NCI-H82 (cell line): ENCODE measurements at regions not wholly inside any gene's neighbourhood (a gene's known extent, or its start where the extent isn't known, plus 50 kb on each side); places are given as distances from the start of the nearest gene placed in this dataset.

Experiments
- DNase-seq: peaks from one replicate; lab custom pipeline; 2025; lab: John Stamatoyannopoulos, UW

DNA sequence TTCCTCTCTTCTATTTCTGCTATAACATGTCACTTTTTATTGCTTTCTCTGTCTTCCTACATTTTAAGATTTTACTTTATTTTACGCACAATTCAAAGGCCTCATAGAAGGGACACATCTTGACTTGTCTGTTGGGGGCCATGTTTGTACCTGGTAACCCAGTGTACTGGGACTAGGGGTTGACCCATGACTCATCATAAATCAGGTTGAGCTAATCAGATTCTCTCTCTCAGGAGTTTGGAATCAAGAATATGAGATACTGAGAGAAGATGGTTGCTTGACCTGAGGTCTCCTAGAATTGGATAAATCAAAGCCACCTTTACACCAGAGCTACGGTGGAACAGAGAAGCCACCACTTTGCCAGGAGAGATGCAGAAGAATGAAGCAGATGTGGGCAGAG, 153.0 kb downstream of the UXS1 start:
- DNase-seq, result no peak

DNA sequence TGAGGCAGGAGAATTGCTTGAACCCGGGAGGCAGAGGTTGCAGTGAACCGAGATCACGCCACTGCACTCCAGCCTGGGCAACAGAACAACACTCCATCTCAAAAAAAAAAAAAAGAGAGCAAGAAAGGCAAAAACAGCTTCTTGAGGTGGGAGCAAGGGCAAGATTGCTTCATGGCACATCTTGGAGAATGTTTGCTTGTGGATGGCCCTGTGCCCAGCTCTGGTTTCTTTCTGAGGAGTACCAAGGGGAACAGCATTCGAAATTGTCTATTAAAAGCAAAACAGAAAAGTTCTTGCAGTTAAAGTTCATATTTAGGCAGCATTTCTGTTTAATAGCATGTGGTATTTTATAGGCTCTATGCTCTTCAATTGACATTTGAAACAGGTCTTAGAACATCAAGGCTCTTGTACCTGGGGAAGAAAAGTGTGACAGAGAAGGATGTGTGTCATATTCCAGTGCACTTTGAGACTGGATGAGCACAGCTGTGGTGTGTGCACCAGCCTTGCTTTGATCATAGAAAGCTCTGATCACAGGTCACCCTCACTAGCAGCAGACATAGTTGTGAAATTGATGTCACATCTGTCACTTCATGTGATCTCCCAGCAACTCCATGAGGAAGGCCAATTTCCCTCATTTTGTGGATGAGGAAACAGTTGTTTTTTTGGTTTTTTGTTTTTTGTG, 154.3 kb downstream of the UXS1 start:
- DNase-seq, result no peak

DNA sequence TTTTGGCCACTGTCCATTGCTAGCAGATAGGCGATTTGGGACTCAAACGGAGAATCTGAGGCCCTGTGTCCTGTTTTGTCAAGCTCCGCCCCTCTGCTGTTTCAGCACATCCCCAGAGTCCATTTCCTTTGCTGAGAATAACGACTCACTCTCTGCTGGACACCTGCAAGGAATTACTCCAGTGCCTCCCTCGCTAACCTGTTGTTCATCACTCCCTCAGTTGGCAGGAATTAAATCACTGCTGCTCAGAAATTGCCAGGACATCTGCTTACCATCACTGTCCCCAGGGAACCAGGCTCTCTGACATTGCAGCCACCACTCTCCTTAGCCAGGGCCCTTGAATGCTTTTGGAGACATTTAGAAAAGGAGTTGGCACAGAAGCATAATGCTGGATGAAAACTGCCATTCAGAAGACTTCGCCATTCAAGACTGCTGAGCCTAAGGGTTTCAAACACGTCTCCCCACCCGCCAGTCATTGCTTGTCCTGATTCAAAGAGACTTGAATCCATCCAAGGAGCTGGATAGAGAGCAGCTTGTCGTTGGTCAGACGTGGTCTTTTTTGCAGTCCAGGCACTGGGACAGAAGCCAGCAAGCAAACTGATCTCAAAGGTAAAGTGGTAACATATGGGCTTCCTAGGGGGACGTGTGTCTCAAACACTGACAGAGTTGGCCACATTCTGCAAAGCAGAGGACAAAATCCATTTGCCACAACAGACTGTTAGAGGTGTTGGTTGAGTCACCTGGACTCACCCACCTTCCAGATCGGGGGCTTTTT, 155.3 kb downstream of the UXS1 start:
- peak; percentile 56 for DNase-seq

DNA sequence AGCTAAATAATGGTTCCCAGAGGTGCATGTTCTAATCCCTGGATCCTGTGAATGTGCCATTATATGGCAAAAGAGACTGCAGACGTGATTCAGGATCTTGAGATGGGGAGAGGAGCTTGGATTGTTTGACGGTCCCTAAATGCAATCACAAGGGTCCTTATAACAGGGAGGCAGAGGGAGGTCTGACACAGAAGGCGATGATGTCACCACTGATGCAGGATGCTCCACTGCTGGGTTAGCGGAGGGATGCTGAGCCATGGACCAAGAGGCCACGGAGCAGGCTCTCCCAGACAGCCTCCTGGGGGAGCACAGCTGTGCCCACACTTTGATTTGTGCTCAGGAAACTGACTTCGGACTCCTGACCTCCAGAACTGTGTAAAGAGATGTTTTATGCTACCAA, 156.2 kb downstream of the UXS1 start:
- no peak for DNase-seq

DNA sequence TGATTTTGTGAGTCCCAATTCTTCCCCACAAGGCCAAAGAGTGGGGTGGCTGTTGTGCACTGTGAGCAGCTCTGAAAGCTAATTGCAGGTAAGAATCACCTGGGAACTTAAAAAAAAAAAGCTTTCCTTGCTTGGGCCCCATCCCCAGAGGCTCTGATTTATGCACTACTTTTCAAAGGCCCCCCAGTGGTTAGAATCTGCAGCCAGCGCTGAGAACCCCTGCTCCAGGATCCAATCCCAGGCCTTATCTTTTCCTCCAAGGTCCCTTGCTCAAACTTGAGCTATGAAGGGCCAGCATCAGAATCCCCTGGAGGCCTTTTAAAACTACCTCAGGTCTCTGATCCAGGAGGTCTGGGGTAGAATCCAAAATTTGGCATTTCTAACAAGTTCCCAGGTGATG, 156.8 kb downstream of the UXS1 start:
- no peak for DNase-seq

DNA sequence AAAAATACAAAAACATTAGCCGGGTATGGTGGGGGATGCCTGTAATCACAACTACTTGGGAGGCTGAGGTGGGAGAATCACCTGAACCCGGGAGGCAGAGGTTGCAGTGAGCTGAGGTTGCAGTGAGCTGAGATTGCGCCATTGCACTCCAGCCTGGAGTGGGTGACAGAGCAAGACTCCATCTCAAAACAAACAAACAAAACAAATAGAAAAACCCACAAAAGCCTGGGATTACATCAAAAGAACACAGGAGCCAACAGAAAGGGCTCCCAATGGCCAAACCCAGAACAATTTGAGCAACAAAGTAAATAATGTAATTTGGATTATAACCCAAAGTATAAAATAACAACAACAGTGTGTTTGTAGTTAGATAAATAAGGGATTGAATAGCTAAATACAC, 159.8 kb downstream of the UXS1 start:
- DNase-seq, result no peak

DNA sequence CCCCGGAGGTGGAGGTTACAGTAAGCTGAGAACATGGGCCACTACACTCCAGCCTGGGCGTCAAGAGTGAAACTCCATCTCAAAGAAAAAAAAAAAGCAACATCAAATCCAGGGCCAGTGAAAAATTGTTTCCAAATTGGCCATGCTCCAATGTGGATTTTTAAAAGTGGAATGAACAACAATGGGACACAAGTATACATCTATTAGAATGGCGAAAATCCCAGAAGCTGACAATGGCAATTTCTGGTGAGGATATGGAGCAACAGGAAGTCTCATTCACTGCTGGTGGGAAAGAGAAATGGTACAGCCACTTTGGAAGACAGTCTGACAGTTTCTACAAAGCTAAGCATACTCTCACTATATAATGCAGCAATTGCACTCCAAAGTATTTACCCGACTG, 161.4 kb downstream of the UXS1 start:
- no peak for DNase-seq

DNA sequence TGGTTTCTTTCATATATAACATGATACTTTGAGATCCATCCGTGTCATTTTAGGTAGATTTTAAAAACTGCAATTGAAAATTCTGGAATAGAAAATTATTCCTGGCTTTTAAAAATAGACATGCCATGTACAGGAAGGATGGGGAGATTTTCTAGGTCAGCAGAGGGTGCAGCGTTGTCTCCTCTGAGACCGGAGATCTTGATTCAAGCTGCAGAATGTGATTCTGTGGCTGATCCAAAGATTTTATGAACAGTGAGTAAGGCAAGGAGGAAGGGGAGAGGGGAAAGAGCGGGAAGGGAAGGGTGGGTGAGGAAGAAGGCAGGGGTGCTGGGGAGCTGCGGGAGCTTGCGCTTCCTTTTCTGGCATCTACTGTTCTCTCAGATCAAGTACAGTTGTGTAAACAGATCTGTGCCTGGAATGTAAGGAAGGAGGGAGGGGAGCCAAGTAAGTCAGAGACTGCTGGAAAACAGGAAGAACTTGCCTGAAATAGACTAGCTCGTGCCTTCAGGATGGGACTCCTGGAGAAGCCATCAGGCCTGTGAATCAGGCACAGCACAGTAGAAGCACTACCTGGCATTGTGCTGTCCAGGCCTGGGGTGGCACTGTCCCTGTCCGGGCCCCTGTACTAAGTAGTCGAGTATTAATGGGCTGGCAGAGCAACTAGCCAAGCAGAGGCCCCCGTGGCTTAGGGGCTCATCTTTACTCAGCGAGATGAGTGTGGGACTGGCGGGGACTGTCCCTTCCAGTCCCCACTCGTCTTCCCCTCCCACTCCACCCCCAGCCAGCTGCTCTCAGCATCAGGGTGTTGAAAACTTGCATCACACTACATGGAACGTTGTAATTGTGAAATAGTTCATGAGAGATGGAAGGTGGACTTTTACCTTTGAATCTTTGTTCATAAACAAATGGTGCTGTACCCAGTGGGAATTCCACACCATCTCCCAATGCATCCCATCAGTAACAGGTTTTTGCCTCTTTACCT, 163.5 kb downstream of the UXS1 start:
- DNase-seq, result no peak

DNA sequence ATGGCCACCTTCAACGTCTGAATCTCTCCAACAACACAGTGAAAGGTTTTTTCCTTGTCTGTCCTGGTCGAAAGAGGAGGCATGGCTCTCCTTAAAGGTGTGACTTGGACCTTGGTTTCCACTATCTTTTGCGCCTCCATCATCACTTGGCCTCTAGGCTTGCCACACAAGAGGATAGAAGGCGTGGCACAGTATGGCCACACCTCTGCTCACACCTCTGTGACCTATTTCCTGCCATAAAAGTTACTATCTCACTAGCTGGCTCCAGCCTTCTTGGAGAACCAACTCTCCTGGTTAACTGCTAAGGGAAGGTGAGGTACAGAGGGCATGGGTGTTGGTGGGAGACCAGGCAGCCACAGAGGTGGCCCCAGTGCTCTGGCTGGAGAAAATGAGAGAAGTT, 165.9 kb downstream of the UXS1 start:
- no peak for DNase-seq

DNA sequence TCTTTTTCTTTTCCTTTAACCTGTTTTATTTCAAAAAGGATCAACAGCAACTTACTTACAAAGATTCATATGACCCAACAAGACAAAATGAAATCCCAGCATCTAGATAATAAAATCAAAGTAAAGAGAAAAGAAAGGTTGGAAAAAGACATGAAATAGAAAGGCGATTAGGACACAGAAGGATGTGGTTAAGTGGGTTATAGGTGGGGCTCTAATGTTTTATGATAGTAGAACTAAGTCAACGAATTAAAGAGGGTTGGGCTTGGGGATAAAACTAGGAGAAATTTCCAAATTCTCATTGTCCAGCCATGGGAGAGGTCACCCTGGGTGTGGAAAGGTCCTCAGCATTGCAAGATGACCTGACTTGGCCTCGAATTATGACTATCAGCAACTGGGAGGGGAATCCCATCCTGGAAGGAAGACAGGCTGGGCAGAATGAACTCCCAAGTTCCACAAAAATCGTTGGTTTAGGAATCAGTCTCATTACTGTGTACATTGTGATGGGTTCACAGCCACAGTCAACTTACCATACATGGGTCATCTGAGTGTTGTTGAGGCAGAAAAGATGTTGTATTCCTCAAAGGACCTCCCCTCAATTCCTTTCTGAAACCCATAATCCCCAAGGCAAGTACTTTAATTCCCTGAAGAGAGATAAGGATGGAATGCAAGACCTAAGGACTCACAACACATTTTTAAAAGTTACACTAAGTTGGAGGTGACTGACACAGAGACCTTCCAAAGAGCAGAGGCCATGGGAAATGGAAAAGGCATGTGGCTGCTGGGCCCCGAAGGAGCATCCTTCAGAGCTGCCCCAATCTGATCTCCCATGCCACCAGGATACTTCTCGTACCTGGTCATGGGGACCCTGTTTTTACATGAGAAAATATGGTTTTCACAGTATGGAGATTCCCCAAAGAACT, 167.6 kb downstream of the UXS1 start:
- no peak for DNase-seq

DNA sequence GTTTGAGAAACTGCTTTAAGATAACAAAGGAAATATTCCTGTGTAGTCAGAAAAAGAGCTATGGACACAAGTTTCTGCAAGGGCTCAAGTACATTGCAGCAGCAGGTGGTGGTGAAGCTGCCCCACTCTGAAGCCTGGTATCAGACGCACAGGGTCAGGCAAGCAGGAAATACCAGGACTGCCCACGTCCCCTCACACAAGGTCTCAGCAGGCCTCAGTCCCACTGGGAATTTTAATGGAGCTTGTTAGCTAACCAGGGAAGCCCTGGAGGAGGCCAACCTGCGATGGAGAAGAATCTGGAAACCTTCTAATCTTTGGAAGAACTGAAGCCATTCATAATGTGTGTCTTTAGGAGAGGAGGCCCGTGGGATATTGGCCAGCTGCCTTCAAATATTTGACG, 168.3 kb downstream of the UXS1 start:
- no peak for DNase-seq

DNA sequence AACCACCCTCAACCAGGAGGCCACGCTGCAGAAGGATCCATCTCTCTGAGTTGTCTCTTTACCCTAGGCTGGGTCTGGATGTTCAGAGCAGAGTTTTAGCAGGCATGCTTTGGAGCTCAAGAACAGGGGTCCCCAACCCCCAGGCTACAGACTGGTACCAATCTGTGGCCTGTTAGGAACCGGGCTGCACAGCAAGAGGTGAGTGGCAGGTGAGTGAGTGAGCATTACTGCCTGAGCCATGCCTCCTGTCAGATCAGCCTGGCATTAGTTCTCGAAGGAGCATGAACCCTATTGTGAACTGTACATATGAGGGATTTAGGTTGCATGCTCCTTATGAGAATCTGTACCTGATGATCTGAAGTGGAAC, 172.5 kb downstream of the UXS1 start:
- DNase-seq, result no peak

DNA sequence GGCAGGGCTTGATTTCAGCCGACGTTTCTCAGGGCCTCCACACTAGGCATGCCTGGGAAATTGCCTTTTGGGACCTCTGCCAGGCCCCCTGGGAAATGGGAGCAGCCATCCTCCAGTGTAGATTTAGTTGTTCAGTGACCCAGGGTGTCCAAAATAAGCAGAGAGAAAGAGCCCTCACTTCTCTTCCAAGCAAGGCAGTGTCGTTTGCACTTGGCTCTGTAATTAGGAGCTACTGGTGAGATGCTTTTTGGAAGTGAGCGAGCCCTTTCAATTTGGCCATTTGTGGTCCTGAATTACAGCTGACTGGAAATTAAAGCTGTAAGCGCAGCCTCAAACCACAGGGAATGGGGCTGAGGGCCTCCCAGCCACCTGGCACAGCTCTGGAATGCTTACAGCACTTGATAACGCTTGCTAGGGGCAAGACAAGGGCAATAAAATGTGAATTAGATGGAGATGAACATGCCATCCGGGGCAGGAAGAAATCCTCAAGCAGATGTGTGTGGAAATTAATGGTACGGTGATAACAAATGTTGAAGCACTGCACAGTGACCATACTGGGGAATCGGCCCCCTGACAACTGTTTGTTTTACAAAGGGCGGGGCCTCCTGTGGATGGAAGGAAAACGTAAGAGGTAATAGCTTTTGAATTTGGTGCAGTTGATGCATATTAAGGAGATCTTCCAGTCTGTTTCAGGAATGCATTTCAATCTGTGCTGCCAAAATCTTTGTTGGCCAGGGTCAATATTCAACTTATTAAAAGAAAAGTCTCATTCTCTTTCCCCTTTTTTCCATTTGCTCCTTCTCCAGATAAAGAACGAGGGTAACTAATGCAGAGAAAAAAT, 173.1 kb downstream of the UXS1 start:
- DNase-seq, result peak; percentile 47

DNA sequence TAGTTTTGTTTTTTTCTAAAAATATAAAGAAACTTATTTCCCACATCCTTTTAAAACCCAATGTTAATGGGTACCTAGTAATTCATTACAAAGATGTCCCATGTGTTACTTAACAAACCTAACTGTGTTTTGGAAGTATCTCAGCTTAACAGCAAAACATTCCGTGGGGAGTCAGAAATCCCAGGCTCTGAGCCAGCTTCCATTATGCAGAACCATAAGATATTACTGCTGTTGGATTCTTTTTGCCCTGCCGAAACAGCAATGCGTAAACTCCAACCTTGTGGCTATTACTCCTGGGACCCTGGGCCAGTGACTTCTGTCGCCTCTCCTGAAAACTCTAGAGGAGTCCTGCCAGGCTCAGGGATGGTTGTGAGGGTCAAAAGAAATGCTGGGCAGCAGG, 174.1 kb downstream of the UXS1 start:
- DNase-seq, result no peak

DNA sequence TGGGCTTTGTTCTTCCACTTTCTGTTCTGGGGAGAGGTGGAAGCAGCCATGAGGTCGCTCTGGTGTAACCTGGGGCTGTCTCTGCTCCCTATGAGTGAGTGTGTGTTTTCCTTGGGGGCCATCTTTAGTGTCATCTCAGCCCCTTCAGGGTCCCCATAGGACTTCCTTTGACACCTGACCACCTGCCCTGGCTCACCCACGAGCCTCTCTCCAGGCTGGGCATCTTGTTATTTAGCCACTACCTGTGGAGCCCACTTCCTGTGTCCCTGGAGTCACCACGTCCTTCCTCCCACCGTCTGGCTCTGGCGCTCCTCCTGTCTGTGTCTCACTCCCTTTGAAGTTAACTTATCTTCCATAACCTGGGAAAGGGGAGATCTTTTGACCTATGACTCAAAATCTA, 176.0 kb downstream of the UXS1 start:
- DNase-seq, result no peak

DNA sequence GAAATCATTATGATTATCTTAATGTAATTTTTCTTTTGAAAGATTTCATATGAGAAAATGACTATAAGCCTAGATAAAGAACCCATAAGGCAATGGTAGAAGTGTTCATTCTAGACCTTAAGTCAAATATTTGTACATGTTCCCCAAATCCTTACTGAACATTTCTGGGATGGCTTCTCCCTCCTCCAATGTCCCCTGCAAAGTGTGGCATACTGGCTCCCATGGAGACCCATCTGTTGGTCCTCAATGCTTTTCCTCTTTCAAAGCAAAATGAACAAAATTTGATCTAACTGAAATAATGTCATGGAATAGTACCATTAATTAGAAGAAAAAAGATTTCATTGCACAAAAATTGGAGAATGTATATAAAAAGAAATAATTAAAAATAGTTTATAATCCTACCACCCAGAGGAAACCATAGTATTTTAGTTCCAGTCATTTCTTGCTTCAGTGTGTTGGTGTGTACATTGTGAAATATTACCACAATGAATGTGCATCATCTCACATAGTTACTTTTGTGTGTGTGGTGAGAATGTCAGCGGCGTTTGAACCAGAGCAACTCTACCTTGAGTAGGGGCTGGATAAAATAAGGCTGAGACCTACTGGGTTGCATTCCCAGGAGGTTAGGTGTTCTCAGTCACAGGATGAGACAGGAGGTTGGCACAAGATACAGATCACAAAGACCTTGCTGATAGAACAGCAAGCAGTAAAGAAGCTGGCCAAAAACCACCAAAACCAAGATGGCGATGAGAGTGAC, 181.3 kb downstream of the UXS1 start:
- DNase-seq, result no peak

DNA sequence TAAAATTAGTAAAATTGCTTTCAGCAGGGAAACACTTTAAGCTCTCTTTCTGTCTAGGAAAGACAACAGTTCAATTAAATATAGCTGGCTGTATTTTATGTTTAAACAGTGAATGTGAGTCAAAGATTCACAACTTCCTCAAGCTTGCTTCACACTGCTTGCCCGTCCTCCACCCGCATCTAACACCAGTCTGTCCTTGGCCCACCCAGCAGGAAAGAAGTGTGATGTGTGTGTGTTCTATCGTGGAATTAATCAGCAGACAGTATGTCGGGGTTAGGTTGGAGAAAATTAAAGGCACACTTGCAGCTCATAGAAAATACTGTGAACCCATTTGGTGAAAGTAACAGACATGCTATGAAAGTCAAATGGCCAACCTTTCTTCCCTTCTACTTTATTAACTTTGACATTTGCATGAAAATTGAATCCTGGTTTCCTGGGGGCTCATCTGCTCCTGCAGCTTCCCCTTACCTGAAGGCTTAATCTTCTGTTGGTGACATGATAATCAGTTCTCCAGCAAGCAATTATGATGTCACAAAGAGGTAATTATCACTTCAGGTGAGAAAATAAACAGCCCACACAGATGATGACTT, 182.0 kb downstream of the UXS1 start:
- DNase-seq, result no peak

DNA sequence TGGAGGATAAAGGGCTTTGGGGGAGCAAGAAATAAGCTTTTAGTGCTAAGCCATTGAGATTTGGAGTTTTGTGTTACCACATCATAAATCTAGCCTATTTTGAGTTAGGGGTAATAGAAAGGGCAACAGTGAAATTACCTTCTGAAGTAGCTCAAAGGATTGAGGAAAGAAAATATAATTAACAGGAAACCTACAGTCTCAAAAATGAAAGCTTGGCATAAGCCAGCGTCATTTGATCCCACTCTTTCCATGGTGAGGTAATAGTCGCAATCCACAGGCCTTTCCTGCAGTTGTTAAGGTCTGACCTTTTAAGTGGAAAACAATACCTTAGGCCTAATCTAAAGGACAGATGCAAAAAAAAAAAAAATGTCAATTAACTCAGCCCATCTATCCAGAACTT, 182.7 kb downstream of the UXS1 start:
- DNase-seq, result peak; percentile 58

DNA sequence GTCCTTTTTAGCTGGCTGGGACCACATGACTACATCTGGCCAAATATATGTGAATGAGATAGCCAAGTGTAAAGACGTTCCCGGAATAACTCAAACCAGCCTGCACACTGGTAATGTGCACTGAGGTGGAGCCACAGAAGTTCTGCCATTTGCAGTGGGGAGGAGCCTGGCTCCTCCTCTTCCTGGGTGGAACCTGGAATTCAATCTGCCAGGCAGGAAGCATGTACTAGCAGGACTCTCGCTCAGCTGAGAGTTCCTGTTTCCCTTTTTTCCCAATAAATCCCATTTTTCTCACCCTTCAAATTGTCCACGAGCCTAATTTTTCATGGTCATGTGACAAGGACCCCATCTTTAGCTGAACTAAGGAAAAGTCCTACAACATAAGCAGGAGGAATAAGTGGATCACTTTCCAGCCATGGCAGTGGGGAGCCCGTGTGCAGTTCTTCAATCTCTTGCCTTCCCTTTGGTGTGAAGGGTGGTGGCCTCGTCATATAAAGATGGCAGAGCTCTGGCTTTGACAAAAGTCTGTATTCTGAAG, 183.2 kb downstream of the UXS1 start:
- DNase-seq, result no peak
